T-helper 2 cell treated with Interferon-gamma antibody and Interleukin-4, amounts not matched to agents 5 μg/mL and 100 μg/mL, for 36 hours (primary cell): ENCODE measurements at regions not wholly inside any gene's neighbourhood (a gene's known extent, or its start where the extent isn't known, plus 50 kb on each side); places are given as distances from the start of the nearest gene placed in this dataset.
"Not testable (repeated sequence)": the region's sequence is repeated elsewhere in the genome, so short reads cannot be mapped to it uniquely, and the experiment has no call there.

Experiments used
- DNase-seq: peaks from one replicate; pipeline ENCODE4 v3.0.0; 2021; ENCODE audit warnings: low spot score
- H3K27ac Mint-ChIP-seq: one replicate; pipeline ENCODE4 v1.8.0; 2021; ENCODE audit warnings: mild to moderate bottlenecking, mixed read lengths
- H3K27me3 Mint-ChIP-seq: one replicate; pipeline ENCODE4 v1.8.0; 2021; ENCODE audit warnings: low read depth, mixed read lengths
- H3K36me3 Mint-ChIP-seq: one replicate; pipeline ENCODE4 v1.8.0; 2021; ENCODE audit warnings: low read depth, mixed read lengths
- H3K4me1 Mint-ChIP-seq: one replicate; pipeline ENCODE4 v1.8.0; 2021; ENCODE audit warnings: low read depth, mixed read lengths
- H3K4me3 Mint-ChIP-seq: one replicate; pipeline ENCODE4 v1.8.0; 2022; ENCODE audit warnings: mild to moderate bottlenecking, moderate library complexity, mixed read lengths
- H3K9me3 Mint-ChIP-seq: one replicate; pipeline ENCODE4 v1.8.0; 2021; ENCODE audit warnings: mixed read lengths

DNA sequence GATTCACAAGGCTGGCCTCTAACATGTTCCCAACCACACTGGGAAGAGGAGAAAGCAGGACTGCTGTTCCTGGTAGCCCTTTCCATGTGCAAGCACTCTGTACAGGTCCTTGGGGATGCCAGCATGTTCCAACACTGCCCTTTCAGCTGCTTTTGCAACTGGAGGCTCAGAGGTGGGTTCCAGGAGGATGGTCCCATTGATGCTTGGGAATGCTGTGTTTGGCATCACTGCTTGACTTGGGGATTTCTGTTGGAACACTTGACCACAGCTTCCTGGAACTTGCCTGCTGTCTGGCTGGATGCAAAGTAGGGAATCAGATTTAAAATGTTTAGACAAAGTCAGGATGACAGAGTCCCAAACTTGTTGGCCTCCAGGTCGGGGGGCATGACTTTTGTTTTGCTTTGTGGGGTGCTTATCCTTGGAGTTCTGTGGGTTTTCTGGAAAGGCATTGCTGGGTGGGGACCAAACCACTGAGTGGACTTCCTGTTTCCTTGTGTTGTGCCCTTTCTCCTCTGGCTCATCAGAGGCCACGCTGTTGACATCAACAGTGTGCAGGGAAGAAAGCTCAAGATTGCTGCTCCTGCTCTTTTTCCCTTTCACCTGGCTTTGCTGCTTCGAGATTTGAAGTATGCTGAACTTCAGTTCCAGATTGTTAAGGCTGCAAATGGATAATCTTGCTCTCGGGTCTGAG lies 148.5 kb upstream of the RPS23 start:
- Mint-ChIP-seq H3K27me3 (no peaks in the 10 kb centered on the region), H3K36me3 (peaks cover 1% of the 10 kb centered on the region), H3K27ac (no peak overlapping the region), H3K4me3 (no peak overlapping the region), H3K9me3 (peaks cover 4% of the 10 kb centered on the region), H3K4me1 (no peaks in the 10 kb centered on the region)
- no peak for DNase-seq

GRCh38 chr5:82425591-82425990 lies 147.4 kb upstream of the RPS23 start:
- Mint-ChIP-seq H3K4me1 (no peaks in the 10 kb centered on the region), H3K36me3 (peaks cover 1% of the 10 kb centered on the region), H3K27ac (no peak overlapping the region), H3K9me3 (peaks cover 4% of the 10 kb centered on the region), H3K4me3 (no peak overlapping the region), H3K27me3 (no peaks in the 10 kb centered on the region)
- no peak for DNase-seq

DNA sequence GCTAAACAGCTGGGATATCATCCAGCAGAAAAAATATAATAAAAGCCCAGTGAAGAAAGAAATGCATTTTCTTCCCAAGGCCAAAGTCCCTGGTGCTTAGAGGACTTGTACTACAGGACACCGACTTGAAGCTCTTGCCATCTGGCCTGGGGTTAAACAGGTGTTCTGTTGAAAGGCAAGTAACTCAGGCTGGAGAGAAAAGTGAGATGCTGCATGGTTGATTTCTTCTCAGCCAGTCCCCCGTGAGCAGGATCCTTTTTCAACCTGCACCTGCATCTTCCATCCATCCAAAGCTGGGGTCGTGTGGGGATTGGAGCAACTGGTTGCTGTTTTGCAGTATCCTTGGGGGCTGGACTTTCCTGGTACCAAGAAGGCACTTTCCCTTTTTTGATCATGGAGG lies 146.1 kb upstream of the RPS23 start:
- peaks cover 4% of the 10 kb centered on the region for H3K9me3 Mint-ChIP-seq

GRCh38 chr5:82422751-82423181 lies 144.6 kb upstream of the RPS23 start:
- peaks cover 1% of the 10 kb centered on the region for H3K36me3 Mint-ChIP-seq
- no peak for DNase-seq

More for the DNA sequence above, 146.1 kb upstream of the RPS23 start:
- Mint-ChIP-seq H3K27ac (no peak overlapping the region), H3K4me3 (no peak overlapping the region), H3K4me1 (no peaks in the 10 kb centered on the region), H3K27me3 (no peaks in the 10 kb centered on the region), H3K36me3 (peaks cover 1% of the 10 kb centered on the region)
- DNase-seq = no peak

DNA sequence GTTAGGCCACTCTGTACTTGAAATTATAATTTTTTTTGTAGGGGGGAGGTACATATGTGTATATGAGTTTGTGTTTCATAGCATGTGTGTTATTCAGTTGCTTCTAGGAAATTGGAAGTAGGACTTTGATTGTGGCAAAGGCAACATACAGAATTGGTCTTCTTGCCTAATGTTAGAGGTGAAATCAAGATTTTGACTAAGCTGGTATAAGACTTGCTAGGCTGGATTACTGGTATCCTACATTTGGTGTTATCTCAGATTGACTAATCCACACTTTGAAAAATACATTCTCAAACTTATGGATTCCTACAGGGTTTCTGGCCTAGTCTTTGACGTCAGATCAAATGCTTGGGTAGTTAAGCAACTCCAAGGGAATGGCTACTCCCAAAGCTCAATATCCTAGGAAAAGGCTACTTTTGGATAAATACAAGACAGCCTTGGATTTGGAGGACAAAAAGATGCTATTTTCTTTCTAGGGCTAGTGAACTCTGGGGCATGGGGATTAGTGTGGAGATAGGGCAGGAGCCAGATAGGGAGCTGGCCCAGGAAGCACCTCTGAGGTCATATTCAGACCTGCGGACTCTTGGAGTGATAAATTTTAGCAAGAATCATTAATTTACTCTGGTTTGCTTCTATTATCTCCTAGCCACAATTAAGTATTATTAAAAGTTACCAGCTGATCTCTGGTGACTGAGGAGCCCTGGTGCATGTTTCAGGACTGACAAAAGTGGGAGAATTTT lies 144.0 kb upstream of the RPS23 start:
- no peak for DNase-seq
- Mint-ChIP-seq H3K4me3 (no peak overlapping the region), H3K27ac (no peak overlapping the region), H3K4me1 (no peaks in the 10 kb centered on the region), H3K9me3 (no peaks in the 10 kb centered on the region), H3K27me3 (no peaks in the 10 kb centered on the region), H3K36me3 (peaks cover 1% of the 10 kb centered on the region)

More at GRCh38 chr5:82422751-82423181, 144.6 kb upstream of the RPS23 start:
- no peaks in the 10 kb centered on the region for H3K9me3 Mint-ChIP-seq
- H3K27me3 Mint-ChIP-seq = no peaks in the 10 kb centered on the region
- no peak overlapping the region for H3K4me3 Mint-ChIP-seq
- no peak overlapping the region for H3K27ac Mint-ChIP-seq
- no peaks in the 10 kb centered on the region for H3K4me1 Mint-ChIP-seq

- H3K27me3 Mint-ChIP-seq = no peaks in the 10 kb centered on the region
- H3K27ac Mint-ChIP-seq = no peak overlapping the region
- peaks cover 1% of the 10 kb centered on the region for H3K36me3 Mint-ChIP-seq
- no peak for DNase-seq
- no peaks in the 10 kb centered on the region for H3K9me3 Mint-ChIP-seq
- H3K4me3 Mint-ChIP-seq = no peak overlapping the region
- H3K4me1 Mint-ChIP-seq = no peaks in the 10 kb centered on the region
These were observed 143.0 kb upstream of the RPS23 start for GRCh38 chr5:82421119-82421518.

DNA sequence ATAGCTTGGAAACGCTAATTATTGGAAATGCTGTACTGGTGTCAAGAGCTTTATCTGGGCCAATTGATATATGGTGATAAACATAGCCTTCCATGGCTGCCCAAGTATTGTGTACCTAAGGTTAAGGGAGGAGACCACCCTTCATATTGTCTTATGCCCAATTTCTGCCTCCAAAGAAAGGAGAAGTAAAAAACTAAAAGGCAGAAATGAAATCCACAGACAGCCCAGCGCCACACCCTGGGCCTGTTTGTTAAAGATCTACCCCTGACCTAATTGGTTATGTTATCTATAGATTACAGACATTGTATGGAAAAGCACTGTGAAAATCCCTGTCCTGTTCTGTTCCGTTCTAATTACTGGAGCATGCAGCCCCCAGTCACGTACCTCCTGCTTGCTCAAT lies 142.4 kb upstream of the RPS23 start:
- not testable (repeated sequence) for H3K4me3 Mint-ChIP-seq, H3K27me3 Mint-ChIP-seq, H3K4me1 Mint-ChIP-seq, H3K27ac Mint-ChIP-seq, H3K9me3 Mint-ChIP-seq, H3K36me3 Mint-ChIP-seq, DNase-seq

DNA sequence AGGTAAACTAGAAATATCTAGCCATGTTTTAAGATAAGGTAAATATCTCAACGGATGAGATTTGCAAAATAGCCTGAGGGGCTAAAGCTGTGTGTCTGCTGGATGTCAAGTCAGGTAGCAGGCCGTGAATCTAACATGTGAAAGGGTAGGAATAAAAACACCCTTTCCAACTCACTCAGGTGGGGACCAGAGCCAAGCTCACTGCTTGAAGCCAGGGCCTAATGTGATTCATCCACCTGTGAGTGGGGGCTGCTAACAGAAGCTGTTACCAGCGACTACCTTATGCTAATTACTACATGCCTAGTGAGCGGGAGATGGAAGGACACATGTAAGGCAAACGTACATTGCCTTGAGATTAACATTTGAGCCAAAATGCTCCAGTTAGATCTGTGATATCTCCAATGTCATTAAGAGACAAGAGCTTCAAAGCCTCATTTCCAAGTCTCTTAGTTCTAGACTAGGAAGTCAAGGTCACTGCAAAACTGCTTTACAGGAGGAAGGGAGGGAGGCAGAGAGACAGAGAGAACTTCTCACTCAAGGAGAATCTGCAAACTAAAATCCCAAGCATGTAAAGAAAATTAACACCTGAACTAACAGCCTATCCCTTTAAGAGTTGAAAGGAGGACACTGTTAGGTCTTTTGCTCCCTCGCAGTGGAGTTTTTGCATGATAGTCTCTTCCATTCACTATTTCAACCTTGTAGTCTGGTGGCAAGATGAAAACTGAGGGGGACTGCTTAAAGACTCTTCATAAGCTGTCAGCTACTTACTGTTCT lies 141.6 kb upstream of the RPS23 start:
- no peak overlapping the region for H3K27ac Mint-ChIP-seq
- DNase-seq = no peak
- no peaks in the 10 kb centered on the region for H3K9me3 Mint-ChIP-seq
- H3K27me3 Mint-ChIP-seq = no peaks in the 10 kb centered on the region
- H3K4me3 Mint-ChIP-seq = no peak overlapping the region
- no peaks in the 10 kb centered on the region for H3K4me1 Mint-ChIP-seq
- peaks cover 1% of the 10 kb centered on the region for H3K36me3 Mint-ChIP-seq

DNA sequence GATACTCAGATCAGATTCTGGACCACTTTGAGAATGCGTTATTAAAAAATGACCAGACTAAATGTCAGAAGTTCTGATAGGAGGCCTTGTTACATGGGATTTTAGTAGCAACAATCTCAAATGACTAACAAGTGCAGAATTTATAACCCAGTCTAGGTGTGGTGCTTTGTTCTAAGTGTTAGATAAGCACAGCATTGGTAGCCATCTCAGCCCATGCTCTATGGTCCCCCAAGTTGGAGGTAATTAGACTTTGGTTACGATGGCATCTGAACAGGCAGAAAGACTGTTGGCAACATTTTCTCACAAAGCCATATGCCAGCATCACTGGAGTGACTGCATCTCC lies 140.4 kb upstream of the RPS23 start:
- Mint-ChIP-seq H3K27me3 (no peaks in the 10 kb centered on the region), H3K4me3 (no peak overlapping the region), H3K9me3 (no peaks in the 10 kb centered on the region), H3K36me3 (peaks cover 1% of the 10 kb centered on the region), H3K27ac (no peak overlapping the region), H3K4me1 (peaks cover 2% of the 10 kb centered on the region)
- no peak for DNase-seq

DNA sequence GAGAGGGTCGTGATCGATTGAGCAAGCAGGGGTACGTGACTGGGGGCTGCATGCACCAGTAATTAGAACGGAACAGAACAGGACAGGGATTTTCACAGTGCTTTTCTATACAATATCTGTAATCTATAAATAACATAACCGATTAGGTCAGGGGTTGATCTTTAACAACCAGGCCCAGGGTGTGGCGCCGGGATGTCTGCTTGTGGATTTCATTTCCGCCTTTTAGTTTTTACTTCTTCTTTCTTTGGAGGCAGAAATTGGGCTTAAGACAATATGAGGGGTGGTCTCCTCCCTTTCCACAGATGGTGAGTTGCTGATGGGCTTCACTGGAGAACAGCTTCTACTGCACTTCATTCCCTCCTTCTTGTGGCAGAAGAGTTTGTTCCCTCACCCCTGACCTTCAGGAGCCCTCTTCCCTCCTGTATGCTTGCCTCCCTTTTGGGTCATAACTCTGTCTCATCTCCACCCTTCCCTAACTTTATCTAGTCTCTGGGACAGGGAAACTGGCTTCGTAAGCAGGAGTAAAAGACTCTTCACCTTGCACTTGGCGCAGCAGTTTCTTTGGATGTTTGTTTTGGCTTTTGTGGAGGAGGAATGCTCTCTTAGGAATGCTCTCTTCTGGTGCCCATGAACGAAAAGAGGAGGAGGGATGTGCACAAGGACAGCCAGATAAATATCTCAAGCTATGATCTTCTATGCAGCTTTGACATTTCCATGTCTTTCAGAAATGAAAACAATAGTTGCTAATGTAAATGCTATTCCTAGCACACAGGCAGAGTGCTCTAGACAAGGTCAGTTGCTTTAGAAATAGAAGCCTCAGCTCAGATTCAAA lies 139.8 kb upstream of the RPS23 start:
- Mint-ChIP-seq H3K4me1 (peaks cover 2% of the 10 kb centered on the region), H3K27ac (no peak overlapping the region), H3K36me3 (peaks cover 1% of the 10 kb centered on the region), H3K9me3 (no peaks in the 10 kb centered on the region), H3K27me3 (no peaks in the 10 kb centered on the region), H3K4me3 (no peak overlapping the region)
- DNase-seq = no peak

GRCh38 chr5:82416512-82416911 lies 138.4 kb upstream of the RPS23 start:
- no peak overlapping the region for H3K27ac Mint-ChIP-seq
- no peak for DNase-seq
- no peaks in the 10 kb centered on the region for H3K27me3 Mint-ChIP-seq
- no peaks in the 10 kb centered on the region for H3K9me3 Mint-ChIP-seq
- peaks cover 2% of the 10 kb centered on the region for H3K4me1 Mint-ChIP-seq
- no peak overlapping the region for H3K4me3 Mint-ChIP-seq
- no peaks in the 10 kb centered on the region for H3K36me3 Mint-ChIP-seq

- no peaks in the 10 kb centered on the region for H3K36me3 Mint-ChIP-seq
- no peak overlapping the region for H3K4me3 Mint-ChIP-seq
- H3K9me3 Mint-ChIP-seq = no peaks in the 10 kb centered on the region
- DNase-seq = no peak
- no peaks in the 10 kb centered on the region for H3K27me3 Mint-ChIP-seq
- peaks cover 2% of the 10 kb centered on the region for H3K4me1 Mint-ChIP-seq
- H3K27ac Mint-ChIP-seq = no peak overlapping the region
These were observed 135.9 kb upstream of the RPS23 start for GRCh38 chr5:82414041-82414388.

DNA sequence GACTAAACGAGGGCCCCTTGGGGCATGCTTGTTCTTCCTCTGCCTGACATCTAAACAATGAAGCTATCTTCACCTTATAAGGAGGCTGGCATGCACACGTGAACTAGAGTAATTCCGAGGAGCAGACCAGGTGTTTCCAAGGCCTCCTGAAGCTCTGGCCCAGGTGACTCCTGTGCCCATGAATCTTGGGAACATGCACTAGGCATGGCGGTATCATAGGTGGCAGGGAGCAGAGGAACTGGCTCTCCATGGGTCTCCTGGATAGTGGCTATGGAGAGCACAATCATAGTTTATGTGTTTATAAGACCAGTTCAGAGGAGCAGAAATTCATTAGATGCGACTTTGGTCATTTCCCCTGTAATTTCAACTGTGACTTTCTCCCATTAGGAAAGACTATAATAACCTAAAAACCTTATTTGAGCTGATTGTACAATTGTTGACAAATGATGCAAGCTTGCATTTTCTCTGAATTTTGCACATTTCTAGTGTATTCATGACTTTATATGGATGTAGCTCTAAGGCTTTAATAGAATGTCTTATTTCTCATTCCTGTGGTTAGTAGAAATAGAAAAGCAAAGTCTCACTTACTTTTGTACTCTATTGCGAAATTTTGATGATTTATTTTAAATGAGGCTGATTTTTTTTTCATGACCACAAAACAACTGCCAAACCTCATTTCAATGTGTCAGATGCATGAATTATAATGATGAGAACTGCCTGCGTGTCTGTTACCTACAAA lies 135.3 kb upstream of the RPS23 start:
- H3K27me3 Mint-ChIP-seq = no peaks in the 10 kb centered on the region
- DNase-seq = no peak
- no peak overlapping the region for H3K27ac Mint-ChIP-seq

More for the DNA sequence above, 135.3 kb upstream of the RPS23 start:
- Mint-ChIP-seq H3K9me3 (no peaks in the 10 kb centered on the region), H3K36me3 (no peaks in the 10 kb centered on the region), H3K4me3 (no peak overlapping the region), H3K4me1 (peaks cover 2% of the 10 kb centered on the region)
